NCI-H1092 (cell line): ENCODE measurements at regions not wholly inside any gene's neighbourhood (a gene's known extent, or its start where the extent isn't known, plus 50 kb on each side); places are given as distances from the start of the nearest gene placed in this dataset.

Experiments used
- DNase-seq: peaks from one replicate; lab custom pipeline; 2025; lab: John Stamatoyannopoulos, UW

- no peak for DNase-seq
Measured at GRCh38 chr6:44049989-44050871, 77.0 kb downstream of the MRPL14 start.

GRCh38 chr6:44049163-44049988 is 77.9 kb downstream of the MRPL14 start:
- no peak for DNase-seq

DNA sequence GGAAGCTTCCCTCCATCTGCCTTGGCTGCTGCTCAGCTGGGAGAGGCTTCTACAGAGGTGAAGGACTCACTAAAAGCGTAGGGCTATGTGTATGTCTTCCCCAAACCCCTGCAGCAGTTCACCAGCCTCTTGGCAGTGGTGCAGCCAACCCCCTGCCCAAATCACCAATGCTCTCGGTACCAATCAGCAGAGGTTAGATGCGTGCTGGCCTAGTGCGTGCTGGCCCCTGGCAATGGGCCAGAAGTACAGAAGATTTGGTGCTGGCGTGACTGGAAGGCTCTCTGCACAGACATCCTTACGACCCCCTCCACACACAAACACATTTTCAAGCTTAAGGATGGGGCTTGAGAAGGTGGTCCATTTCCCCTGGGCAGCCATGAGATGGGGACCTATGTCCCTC is 79.0 kb downstream of the MRPL14 start:
- no peak for DNase-seq

DNA sequence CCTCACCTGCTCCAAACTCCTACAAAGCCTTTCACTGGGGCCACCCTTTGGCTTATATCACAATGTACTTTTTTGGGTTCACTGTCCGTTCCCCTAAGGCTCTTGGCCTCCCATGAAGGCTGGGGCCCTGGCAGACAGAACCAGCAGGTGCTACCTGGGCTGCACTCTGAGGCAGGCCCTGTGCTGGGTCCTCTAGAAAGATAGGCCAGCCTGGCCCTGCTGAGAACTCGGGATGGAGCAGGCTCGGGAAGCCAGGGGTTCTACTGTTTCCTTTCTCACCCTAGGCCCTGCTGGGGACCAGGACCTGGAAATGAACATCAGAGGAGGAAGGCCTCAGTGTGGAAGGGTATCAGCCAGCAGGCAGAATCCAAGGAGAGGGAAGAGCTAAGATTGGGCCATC is 79.5 kb downstream of the MRPL14 start:
- no peak for DNase-seq

DNA sequence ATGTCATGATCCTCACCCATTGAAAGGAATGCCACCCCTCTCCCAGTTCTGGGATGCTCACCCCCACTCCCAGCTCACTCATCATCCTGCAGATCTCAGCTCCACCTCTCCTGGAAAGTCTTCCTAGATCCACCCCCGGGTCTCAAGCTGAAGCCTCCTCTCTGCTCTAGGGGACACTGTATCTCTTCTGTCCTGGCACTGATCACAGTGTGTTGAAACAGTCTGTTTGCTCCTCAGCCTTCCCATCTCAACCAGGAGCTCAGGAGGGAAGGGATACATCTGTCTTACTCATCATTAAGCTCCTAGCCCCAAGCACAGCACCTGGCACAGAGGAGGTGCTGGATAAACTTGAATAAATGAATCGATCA is 80.1 kb downstream of the MRPL14 start:
- no peak for DNase-seq

- no peak for DNase-seq
Measured at GRCh38 chr6:44046516-44047178, 80.6 kb downstream of the MRPL14 start.

DNA sequence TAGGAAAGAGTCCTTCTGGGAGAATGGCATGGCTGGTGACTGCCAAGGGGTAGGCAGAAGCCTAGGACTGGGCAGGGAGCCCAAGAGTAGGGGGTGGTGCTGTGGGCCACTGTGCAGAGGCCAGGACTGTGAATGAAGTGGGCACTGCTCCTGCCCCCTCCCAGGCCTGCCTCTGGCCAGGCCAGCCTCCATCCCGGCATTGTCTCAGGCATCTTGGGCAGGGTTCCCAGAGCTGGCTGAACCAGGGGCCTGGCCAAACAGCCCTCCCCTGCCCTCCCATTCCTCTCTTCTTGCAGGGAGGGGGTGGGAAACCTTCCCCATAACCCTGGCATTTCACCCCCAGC is 81.6 kb downstream of the MRPL14 start:
- DNase-seq, result no peak

- no peak for DNase-seq
Measured at GRCh38 chr6:44044940-44045671, 82.1 kb downstream of the MRPL14 start.

GRCh38 chr6:44044154-44044539 is 83.1 kb downstream of the MRPL14 start:
- DNase-seq, result no peak

- DNase-seq, result no peak
Measured at GRCh38 chr6:44043479-44044153, 83.6 kb downstream of the MRPL14 start.

GRCh38 chr6:44042989-44043478 is 84.2 kb downstream of the MRPL14 start:
- DNase-seq, result no peak

DNA sequence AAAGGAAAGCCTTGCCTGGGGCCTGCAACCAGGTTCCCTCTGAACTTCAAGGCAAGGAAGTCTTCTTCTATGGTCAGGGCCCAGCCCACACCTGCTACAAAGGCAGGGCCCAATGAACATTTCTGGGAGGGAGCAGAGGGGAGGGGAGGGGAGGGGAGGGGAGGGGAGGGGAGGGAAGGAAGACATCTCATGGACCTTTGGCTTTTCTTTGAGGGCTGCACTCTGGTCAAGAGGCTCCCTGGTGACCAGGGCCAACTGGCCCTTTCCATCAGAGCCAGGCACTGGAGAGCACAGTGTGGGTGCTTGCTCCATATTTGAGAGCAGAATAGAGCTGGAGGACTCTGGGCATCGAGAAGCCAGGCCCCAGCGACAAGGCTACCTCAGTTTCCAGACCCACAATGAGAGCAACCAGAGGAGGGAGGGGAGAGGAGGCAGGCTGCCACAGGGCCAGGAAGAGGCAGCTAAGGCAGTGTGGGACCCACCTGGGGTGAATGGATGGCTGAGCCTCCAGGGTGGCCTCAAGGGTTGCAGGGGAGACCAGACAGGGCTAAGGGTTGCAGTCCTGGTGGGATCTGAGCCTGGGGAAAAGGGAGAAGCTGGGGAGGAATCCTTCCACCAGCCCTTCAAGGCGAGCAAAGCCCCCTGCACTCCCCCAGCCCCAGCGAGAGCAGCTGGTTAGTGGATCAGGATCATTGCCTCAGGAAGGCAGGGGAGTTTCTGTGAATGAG is 84.8 kb downstream of the MRPL14 start:
- no peak for DNase-seq

GRCh38 chr6:44041461-44042260 is 85.6 kb downstream of the MRPL14 start:
- DNase-seq, result no peak

GRCh38 chr6:44040786-44041185 is 86.5 kb downstream of the MRPL14 start:
- no peak for DNase-seq

GRCh38 chr6:44039839-44040350 is 87.4 kb downstream of the MRPL14 start:
- no peak for DNase-seq

GRCh38 chr6:44039191-44039719 is 88.0 kb downstream of the MRPL14 start:
- DNase-seq, result no peak

DNA sequence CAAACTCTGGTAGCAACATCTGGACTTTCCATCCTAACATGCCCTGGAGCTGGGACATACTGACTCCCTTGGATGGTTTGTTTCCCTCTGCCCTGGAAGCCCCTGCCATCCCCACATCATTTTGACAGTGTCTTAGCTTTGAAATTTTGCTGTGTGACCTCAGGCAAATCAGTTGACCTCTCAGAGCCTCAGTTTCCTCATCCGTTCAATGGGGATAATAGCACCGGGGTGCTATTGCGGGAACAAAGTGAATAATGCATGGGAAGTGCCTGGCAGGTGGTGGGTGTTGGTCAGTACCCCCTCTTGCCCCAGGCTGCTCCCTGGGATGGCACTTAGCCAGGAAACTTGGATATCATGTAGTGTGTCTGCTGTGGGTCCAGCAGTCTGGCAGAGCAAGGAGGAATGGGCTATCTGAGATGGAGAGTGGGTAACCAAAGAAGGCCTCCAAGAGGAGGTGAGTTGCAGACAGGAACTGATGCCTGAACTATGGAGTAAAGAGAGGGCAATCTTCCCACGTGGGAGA is 88.6 kb downstream of the MRPL14 start:
- DNase-seq, result no peak

DNA sequence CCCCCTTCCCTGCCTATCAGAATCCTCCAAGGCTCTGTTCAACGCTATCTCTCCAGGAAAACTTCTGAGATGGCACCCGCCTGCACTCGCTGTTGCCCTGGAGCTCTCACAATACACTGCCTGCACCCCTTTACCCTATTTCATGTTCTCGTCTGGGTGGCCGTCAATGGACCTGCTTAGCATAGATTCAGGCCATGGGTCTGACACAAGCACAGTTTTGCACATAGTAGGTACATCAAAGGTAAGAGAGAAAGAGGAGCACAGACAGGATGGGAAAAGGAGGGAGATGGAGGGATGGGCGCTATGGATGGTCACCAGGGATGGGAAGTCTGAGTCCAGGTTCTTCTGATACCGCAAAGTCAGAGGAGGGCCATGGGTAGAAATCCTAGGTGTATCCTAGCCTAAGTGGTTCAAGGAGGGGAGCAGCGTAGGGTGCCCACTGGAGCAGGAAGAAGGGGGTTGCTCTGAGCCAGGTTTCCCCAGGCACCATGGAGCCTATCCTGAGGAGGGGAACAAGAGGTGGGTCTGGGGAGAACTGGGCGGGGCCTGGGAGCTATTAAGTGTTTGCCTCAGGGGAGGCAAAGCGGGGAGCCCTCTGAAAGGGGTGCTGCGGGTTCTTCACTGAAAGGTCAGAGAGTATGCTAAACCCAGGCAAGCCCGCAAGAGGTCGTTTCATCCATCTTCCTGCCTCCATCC is 89.3 kb downstream of the MRPL14 start:
- no peak for DNase-seq
